Peyer's patch (tissue), 4 donors: ENCODE measurements at regions not wholly inside any gene's neighbourhood (a gene's known extent, or its start where the extent isn't known, plus 50 kb on each side); places are given as distances from the start of the nearest gene placed in this dataset.

Experiments
- DNase-seq, 3 donors: peaks; one replicate each; pipeline ENCODE4 v3.0.0-alpha.2; 2017 to 2019
- H3K27ac ChIP-seq, 4 donors: fragments of 200-600 bp; sonication (generic); one replicate each; pipeline ENCODE4 v1.5.1; 2016 to 2019
- H3K27me3 ChIP-seq, 2 donors: fragments of 200-600 bp; sonication (generic); one replicate each; pipeline ENCODE4 v1.5.1; 2019
- H3K36me3 ChIP-seq, 3 donors: fragments of 200-600 bp; sonication (generic); one replicate each; pipeline ENCODE4 v1.5.1; 2016 to 2019
- H3K4me1 ChIP-seq, 4 donors: fragments of 200-600 bp; sonication (generic); one replicate each; pipeline ENCODE4 v1.5.1; 2016 to 2019
- H3K4me3 ChIP-seq, 4 donors: fragments of 200-600 bp; sonication (generic); 1 replicate in 3 of 4; 2 replicates in 1 of 4; pipeline ENCODE4 v1.5.1; 2016 to 2019; ENCODE audit warnings: mild to moderate bottlenecking in 1 of 4
- H3K9me3 ChIP-seq, 4 donors: fragments of 200-600 bp; sonication (generic); one replicate each; pipeline ENCODE4 v1.5.1; 2016 to 2019; ENCODE audit warnings: mild to moderate bottlenecking in 1 of 4
- POLR2A ChIP-seq, 2 donors: fragments of 450-650 bp; IDR thresholded peaks; one replicate each; pipeline ENCODE4 v1.5.1; 2017; ENCODE audit warnings: antibody characterized with exemption in 2 of 2, mild to moderate bottlenecking in 2 of 2, moderate library complexity in 2 of 2
- TF ChIP-seq, protein P1 (sequence below), 6 experiments: fragments of 450-650 bp in 4 of 6; fragments of 200-600 bp in 2 of 6; sonication (generic) in 1 of 6; IDR thresholded peaks; one replicate each; pipeline ENCODE4 v1.5.1; 2017 to 2019; ENCODE audit warnings: antibody characterized with exemption in 6 of 6, mild to moderate bottlenecking in 3 of 6, moderate library complexity in 1 of 6

DNA sequence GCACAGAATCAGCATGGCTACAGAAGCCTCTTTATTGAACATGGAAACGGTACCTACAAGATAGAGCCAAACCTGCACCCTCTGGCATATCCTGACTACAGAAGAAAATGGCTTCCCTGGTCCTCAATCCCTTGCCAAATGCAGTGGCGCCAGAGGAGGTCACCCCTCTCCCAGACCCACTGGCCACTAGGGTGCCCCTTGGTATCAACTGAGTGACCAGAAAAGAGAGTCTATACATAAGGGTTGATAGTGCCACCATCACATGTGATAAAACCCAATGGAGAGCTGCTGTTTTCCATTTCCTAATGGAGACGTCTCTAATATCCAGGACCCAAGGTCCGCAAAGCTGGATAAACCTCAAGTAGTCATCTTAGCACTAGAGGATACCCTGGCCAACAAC, 52.7 kb upstream of the ALK start:
- TF ChIP-seq POLR2A (IDR thresholded peaks at IDR 0.05), result no peak
- TF ChIP-seq, protein P1, sequence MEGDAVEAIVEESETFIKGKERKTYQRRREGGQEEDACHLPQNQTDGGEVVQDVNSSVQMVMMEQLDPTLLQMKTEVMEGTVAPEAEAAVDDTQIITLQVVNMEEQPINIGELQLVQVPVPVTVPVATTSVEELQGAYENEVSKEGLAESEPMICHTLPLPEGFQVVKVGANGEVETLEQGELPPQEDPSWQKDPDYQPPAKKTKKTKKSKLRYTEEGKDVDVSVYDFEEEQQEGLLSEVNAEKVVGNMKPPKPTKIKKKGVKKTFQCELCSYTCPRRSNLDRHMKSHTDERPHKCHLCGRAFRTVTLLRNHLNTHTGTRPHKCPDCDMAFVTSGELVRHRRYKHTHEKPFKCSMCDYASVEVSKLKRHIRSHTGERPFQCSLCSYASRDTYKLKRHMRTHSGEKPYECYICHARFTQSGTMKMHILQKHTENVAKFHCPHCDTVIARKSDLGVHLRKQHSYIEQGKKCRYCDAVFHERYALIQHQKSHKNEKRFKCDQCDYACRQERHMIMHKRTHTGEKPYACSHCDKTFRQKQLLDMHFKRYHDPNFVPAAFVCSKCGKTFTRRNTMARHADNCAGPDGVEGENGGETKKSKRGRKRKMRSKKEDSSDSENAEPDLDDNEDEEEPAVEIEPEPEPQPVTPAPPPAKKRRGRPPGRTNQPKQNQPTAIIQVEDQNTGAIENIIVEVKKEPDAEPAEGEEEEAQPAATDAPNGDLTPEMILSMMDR (IDR thresholded peaks at IDR 0.05), result no peak
- no peaks in the 10 kb centered on the region for H3K4me1 ChIP-seq
- no peak overlapping the region for H3K27ac ChIP-seq
- H3K9me3 ChIP-seq, result no peaks in the 10 kb centered on the region
- no peak for DNase-seq
- no peaks in the 10 kb centered on the region for H3K36me3 ChIP-seq
- no peaks in the 10 kb centered on the region for H3K27me3 ChIP-seq
- no peak overlapping the region for H3K4me3 ChIP-seq

DNA sequence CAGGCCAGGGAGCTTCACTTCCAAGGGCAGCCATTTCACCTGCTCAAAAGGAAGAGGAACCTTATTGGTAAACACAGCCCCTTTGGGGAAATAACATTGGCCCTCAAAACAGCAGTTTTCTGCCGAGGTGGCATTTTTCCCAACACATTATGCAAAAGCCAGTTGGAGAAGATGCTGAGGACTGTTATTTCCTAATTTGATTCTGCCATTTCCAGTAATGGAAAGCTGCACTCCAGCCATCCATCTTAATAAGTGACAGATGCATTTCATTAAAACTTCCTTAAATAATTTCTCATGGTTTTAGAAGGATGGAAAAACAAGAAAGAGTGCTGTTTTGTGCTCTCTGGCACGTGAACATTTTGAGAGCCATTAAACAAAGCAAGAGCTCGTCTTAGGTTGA, 55.9 kb upstream of the ALK start:
- Histone ChIP-seq H3K27me3 (no peaks in the 10 kb centered on the region), H3K27ac (no peak overlapping the region), H3K4me1 (no peaks in the 10 kb centered on the region), H3K9me3 (no peaks in the 10 kb centered on the region), H3K4me3 (no peak overlapping the region), H3K36me3 (no peaks in the 10 kb centered on the region)
- TF ChIP-seq, protein P1 (IDR thresholded peaks at IDR 0.05), result no peak
- TF ChIP-seq POLR2A (IDR thresholded peaks at IDR 0.05), result no peak
- no peak for DNase-seq

DNA sequence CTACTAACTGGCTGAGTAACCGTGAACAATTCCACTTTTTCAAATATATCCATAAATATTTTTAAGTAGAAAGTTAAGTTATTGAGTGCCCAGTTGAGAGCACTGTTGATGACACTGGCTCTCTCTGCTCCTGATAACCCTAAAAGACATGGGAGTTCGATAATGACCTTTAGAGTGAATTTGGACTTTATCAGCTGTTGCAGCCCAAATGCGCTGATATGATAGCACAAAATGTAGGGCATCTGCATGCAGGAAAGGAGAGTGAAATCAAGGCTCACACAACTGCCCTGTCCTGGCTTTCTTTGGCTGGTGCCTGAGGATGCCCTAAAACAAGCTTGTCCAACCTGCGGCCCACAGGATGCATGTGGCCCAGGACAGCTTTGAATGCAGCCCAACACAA, 60.0 kb upstream of the ALK start:
- no peak overlapping the region for H3K27ac ChIP-seq
- DNase-seq, result no peak
- no peak for TF ChIP-seq POLR2A (IDR thresholded peaks at IDR 0.05)
- TF ChIP-seq, protein P1 (IDR thresholded peaks at IDR 0.05), result no peak
- no peaks in the 10 kb centered on the region for H3K36me3 ChIP-seq
- H3K27me3 ChIP-seq, result no peaks in the 10 kb centered on the region
- no peaks in the 10 kb centered on the region for H3K4me1 ChIP-seq
- no peaks in the 10 kb centered on the region for H3K9me3 ChIP-seq
- no peak overlapping the region for H3K4me3 ChIP-seq

DNA sequence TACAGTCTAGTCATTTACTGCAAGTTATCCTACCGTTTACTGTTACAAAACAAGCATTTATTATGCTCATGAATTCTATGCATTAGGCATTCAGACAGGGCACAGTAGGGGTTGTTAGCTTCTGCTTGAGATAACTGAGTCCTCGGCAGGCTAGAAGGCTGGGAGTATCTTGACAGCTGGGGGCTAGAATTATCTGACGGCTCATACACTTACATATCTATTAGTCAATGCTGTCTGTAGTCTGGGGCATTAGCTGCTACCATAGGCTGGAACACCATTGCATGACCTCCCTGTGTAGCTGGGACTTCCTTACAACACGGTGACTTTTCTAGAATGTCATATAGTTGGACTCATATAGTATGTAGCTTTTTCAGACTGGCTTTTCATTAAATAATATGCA, 61.9 kb upstream of the ALK start:
- Histone ChIP-seq H3K27ac (no peak overlapping the region), H3K36me3 (no peaks in the 10 kb centered on the region), H3K27me3 (no peaks in the 10 kb centered on the region), H3K4me3 (no peak overlapping the region), H3K4me1 (no peaks in the 10 kb centered on the region), H3K9me3 (no peaks in the 10 kb centered on the region)
- TF ChIP-seq, protein P1 (IDR thresholded peaks at IDR 0.05), result no peak
- TF ChIP-seq POLR2A (IDR thresholded peaks at IDR 0.05), result no peak
- DNase-seq, result no peak

DNA sequence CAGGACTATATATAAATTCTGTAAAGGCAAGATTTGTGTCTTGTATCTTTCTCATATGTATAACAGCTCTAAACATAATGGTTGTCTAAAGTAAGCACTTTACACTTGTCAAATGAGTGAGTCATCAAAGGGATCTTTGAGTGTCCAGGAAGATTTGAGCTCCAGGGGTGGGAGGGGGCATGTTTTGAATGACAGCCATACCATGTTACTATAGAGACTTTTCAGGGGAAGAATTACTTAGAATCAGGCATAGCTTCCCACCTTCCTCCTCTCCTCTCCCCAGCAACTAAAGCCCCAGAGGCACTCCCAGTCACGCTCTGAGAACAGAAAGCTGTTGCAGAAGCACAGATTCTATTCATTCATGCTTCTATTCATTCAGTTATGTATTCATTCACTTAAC, 65.8 kb upstream of the ALK start:
- Histone ChIP-seq H3K9me3 (no peaks in the 10 kb centered on the region), H3K36me3 (no peaks in the 10 kb centered on the region), H3K4me1 (no peaks in the 10 kb centered on the region), H3K27ac (no peak overlapping the region), H3K27me3 (no peaks in the 10 kb centered on the region), H3K4me3 (no peak overlapping the region)
- TF ChIP-seq, protein P1 (IDR thresholded peaks at IDR 0.05), result no peak
- DNase-seq, result no peak

DNA sequence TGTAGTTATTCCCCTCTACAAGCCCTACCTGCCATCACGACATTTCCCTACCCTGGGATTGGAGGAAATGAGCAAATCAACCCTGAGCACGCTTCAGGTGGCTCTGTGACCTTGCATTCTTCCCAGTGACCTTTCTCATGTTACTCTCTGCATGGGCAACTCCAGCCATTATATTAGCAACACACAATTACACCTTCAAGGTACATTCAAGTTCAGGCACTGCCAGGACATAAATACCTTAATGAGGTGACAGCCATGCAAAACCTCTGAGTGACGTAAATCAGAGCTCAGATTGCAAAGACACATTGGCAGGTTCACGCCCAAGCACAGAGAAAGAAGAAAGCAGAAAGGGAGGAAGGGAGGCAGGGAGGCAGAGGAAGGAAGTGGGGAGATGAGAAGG, 68.7 kb upstream of the ALK start:
- Histone ChIP-seq H3K36me3 (no peaks in the 10 kb centered on the region), H3K4me1 (no peaks in the 10 kb centered on the region), H3K27me3 (no peaks in the 10 kb centered on the region), H3K4me3 (no peak overlapping the region), H3K27ac (no peak overlapping the region), H3K9me3 (no peaks in the 10 kb centered on the region)
- TF ChIP-seq, protein P1 (IDR thresholded peaks at IDR 0.05), result no peak
- TF ChIP-seq POLR2A (IDR thresholded peaks at IDR 0.05), result no peak
- no peak for DNase-seq
